Activated naive CD4-positive, alpha-beta T cell treated with anti-CD3 and anti-CD28 coated beads, Interleukin-2, amount 50 U/mL, for 72 hours (primary cell): ENCODE measurements at regions not wholly inside any gene's neighbourhood (a gene's known extent, or its start where the extent isn't known, plus 50 kb on each side); places are given as distances from the start of the nearest gene placed in this dataset.

ENCODE experiments used
- ATAC-seq, 2 donors: fragments of 150-1000 bp; cut with Tn5 transposase; 2 replicates each; pipeline ENCODE4 v1.10.0; 2021; ENCODE audit warnings: mild to moderate bottlenecking in 2 of 2, moderate library complexity in 2 of 2
- DNase-seq, 2 donors: peaks; one replicate each; pipeline ENCODE4 v3.0.0; 2021 to 2022; ENCODE audit warnings: low spot score in 2 of 2
- H3K27ac Mint-ChIP-seq, 2 donors: one replicate each; pipeline ENCODE4 v1.8.0; 2022; ENCODE audit warnings: mild to moderate bottlenecking in 2 of 2, mixed read lengths in 2 of 2
- H3K36me3 Mint-ChIP-seq, 2 donors: one replicate each; pipeline ENCODE4 v1.8.0; 2022; ENCODE audit warnings: mixed read lengths in 2 of 2
- H3K9me3 Mint-ChIP-seq, 2 donors: one replicate each; pipeline ENCODE4 v1.8.0; 2022; ENCODE audit warnings: mixed read lengths in 2 of 2

GRCh38 chr6:12369355-12369754 is 79.2 kb downstream of the EDN1 start:
- no peak for ATAC-seq
- Mint-ChIP-seq H3K36me3 (no peaks in the 10 kb centered on the region), H3K27ac (no peak overlapping the region), H3K9me3 (peaks cover 0 to 10% of the 10 kb centered on the region in 2 donors)
- DNase-seq, result no peak

- no peak overlapping the region for H3K27ac Mint-ChIP-seq
- ATAC-seq, result no peak
- no peak for DNase-seq
- peaks cover 0 to 10% of the 10 kb centered on the region in 2 donors for H3K9me3 Mint-ChIP-seq
- no peaks in the 10 kb centered on the region for H3K36me3 Mint-ChIP-seq
Observed at GRCh38 chr6:12369781-12370262, 79.7 kb downstream of the EDN1 start.

- peaks cover 0 to 10% of the 10 kb centered on the region in 2 donors for H3K9me3 Mint-ChIP-seq
- H3K27ac Mint-ChIP-seq, result no peak overlapping the region
- DNase-seq, result no peak
- no peak for ATAC-seq
- H3K36me3 Mint-ChIP-seq, result no peaks in the 10 kb centered on the region
Observed at GRCh38 chr6:12371151-12371550, 81.0 kb downstream of the EDN1 start.

- peaks cover 0 to 10% of the 10 kb centered on the region in 2 donors for H3K9me3 Mint-ChIP-seq
- ATAC-seq (no peak), DNase-seq (no peak)
- H3K36me3 Mint-ChIP-seq, result no peaks in the 10 kb centered on the region
- H3K27ac Mint-ChIP-seq, result no peak overlapping the region
Observed at GRCh38 chr6:12371641-12372146, 81.5 kb downstream of the EDN1 start.

GRCh38 chr6:12379181-12379580 is 89.0 kb downstream of the EDN1 start:
- H3K36me3 Mint-ChIP-seq, result no peaks in the 10 kb centered on the region
- ATAC-seq, result no peak
- no peak for DNase-seq
- peaks cover 0 to 4% of the 10 kb centered on the region in 2 donors for H3K9me3 Mint-ChIP-seq
- H3K27ac Mint-ChIP-seq, result no peak overlapping the region

- H3K27ac Mint-ChIP-seq, result no peak overlapping the region
- no peak for DNase-seq
- peaks cover 0 to 4% of the 10 kb centered on the region in 2 donors for H3K9me3 Mint-ChIP-seq
- no peaks in the 10 kb centered on the region for H3K36me3 Mint-ChIP-seq
- ATAC-seq, result no peak
Observed at GRCh38 chr6:12381587-12381986, 91.4 kb downstream of the EDN1 start.

GRCh38 chr6:12383448-12383847 is 93.3 kb downstream of the EDN1 start:
- ATAC-seq (no peak), DNase-seq (no peak)
- Mint-ChIP-seq H3K9me3 (peaks cover 6 to 7% of the 10 kb centered on the region in 2 donors), H3K27ac (no peak overlapping the region), H3K36me3 (no peaks in the 10 kb centered on the region)

- DNase-seq, result no peak
- H3K36me3 Mint-ChIP-seq, result no peaks in the 10 kb centered on the region
- no peak overlapping the region for H3K27ac Mint-ChIP-seq
- ATAC-seq, result no peak
- H3K9me3 Mint-ChIP-seq, result peaks cover 7 to 10% of the 10 kb centered on the region in 2 donors
Observed at GRCh38 chr6:12384357-12384912, 94.3 kb downstream of the EDN1 start.

- Mint-ChIP-seq H3K36me3 (no peaks in the 10 kb centered on the region), H3K27ac (no peak overlapping the region), H3K9me3 (peaks cover 7 to 11% of the 10 kb centered on the region in 2 donors)
- DNase-seq (no peak), ATAC-seq (no peak)
Observed at GRCh38 chr6:12385316-12385715, 95.2 kb downstream of the EDN1 start.

GRCh38 chr6:12386816-12387215 is 96.7 kb downstream of the EDN1 start:
- Mint-ChIP-seq H3K9me3 (peaks cover 7 to 11% of the 10 kb centered on the region in 2 donors), H3K27ac (no peak overlapping the region), H3K36me3 (no peaks in the 10 kb centered on the region)
- ATAC-seq (no peak), DNase-seq (no peak)

- H3K9me3 Mint-ChIP-seq, result peaks cover 3 to 11% of the 10 kb centered on the region in 2 donors
- ATAC-seq (no peak), DNase-seq (no peak)
- no peaks in the 10 kb centered on the region for H3K36me3 Mint-ChIP-seq
- no peak overlapping the region for H3K27ac Mint-ChIP-seq
Observed at GRCh38 chr6:12391472-12391871, 101.3 kb downstream of the EDN1 start.

GRCh38 chr6:12392490-12392889 is 102.3 kb downstream of the EDN1 start:
- ATAC-seq (no peak), DNase-seq (no peak)
- peaks cover 0 to 6% of the 10 kb centered on the region in 2 donors for H3K9me3 Mint-ChIP-seq
- no peak overlapping the region for H3K27ac Mint-ChIP-seq
- no peaks in the 10 kb centered on the region for H3K36me3 Mint-ChIP-seq

- Mint-ChIP-seq H3K27ac (no peak overlapping the region), H3K36me3 (no peaks in the 10 kb centered on the region), H3K9me3 (peaks cover 0 to 5% of the 10 kb centered on the region in 2 donors)
- no peak for ATAC-seq
- DNase-seq, result no peak
Observed at GRCh38 chr6:12393100-12393499, 102.9 kb downstream of the EDN1 start.

- Mint-ChIP-seq H3K9me3 (peaks cover 0 to 3% of the 10 kb centered on the region in 2 donors), H3K36me3 (no peaks in the 10 kb centered on the region), H3K27ac (no peak overlapping the region)
- DNase-seq, result no peak
- ATAC-seq, result no peak
Observed at GRCh38 chr6:12394170-12394569, 104.0 kb downstream of the EDN1 start.

- H3K36me3 Mint-ChIP-seq, result no peaks in the 10 kb centered on the region
- H3K9me3 Mint-ChIP-seq, result no peaks in the 10 kb centered on the region
- DNase-seq, result no peak
- ATAC-seq, result no peak
- H3K27ac Mint-ChIP-seq, result no peak overlapping the region
Observed at GRCh38 chr6:12395898-12396297, 105.7 kb downstream of the EDN1 start.

GRCh38 chr6:12401200-12401599 is 111.0 kb downstream of the EDN1 start:
- DNase-seq (no peak), ATAC-seq (no peak)
- H3K9me3 Mint-ChIP-seq, result no peaks in the 10 kb centered on the region
- no peak overlapping the region for H3K27ac Mint-ChIP-seq
- H3K36me3 Mint-ChIP-seq, result no peaks in the 10 kb centered on the region

GRCh38 chr6:12403201-12403826 is 113.2 kb downstream of the EDN1 start:
- Mint-ChIP-seq H3K36me3 (no peaks in the 10 kb centered on the region), H3K9me3 (no peaks in the 10 kb centered on the region)
- no peak for ATAC-seq

More at GRCh38 chr6:12403201-12403826, 113.2 kb downstream of the EDN1 start:
- H3K27ac Mint-ChIP-seq, result no peak overlapping the region
- DNase-seq, result no peak
